SU-DHL-6 (cell line): ENCODE measurements at regions not wholly inside any gene's neighbourhood (a gene's known extent, or its start where the extent isn't known, plus 50 kb on each side); places are given as distances from the start of the nearest gene placed in this dataset.

Experiments used
- H2AFZ ChIP-seq: fragments of 200-600 bp; sonication (generic); 2 replicates; pipeline ENCODE4 v1.6.1; 2014; ENCODE audit warnings: low read depth, mild to moderate bottlenecking, moderate library complexity, mixed read lengths, antibody characterized with exemption, low read length; ENCODE audit not compliant: severe bottlenecking
- H3F3A ChIP-seq: fragments of 200-600 bp; shearing (Covaris generic); 2 replicates; pipeline ENCODE4 v1.6.0; 2016; ENCODE audit warnings: antibody characterized with exemption, mild to moderate bottlenecking; ENCODE audit not compliant: insufficient read depth
- H3K27ac ChIP-seq: fragments of 200-600 bp; sonication (generic); 2 replicates; pipeline ENCODE4 v1.5.1; 2016; ENCODE audit warnings: low read depth, mild to moderate bottlenecking, low read length, moderate library complexity, mixed read lengths
- H3K27me3 ChIP-seq: fragments of 200-600 bp; sonication (generic), shearing (Covaris generic); 2 replicates; pipeline ENCODE4 v1.6.0; 2014; ENCODE audit warnings: mild to moderate bottlenecking, low read length
- H3K36me3 ChIP-seq: fragments of 200-600 bp; sonication (generic); 2 replicates; pipeline ENCODE4 v1.6.1; 2014; ENCODE audit warnings: mild to moderate bottlenecking, low read length, mixed read lengths
- H3K4me2 ChIP-seq: fragments of 300-600, 200-600 bp; shearing (Covaris generic), sonication (generic); 2 replicates; pipeline ENCODE4 v1.6.0; 2014; ENCODE audit warnings: low read length, low read depth, mild to moderate bottlenecking; ENCODE audit not compliant: poor library complexity, severe bottlenecking
- H3K4me3 ChIP-seq: fragments of 200-600 bp; sonication (generic); 2 replicates; pipeline ENCODE4 v1.5.1; 2014; ENCODE audit warnings: antibody characterized with exemption, low read length, mild to moderate bottlenecking, mixed read lengths; ENCODE audit not compliant: insufficient read depth, poor library complexity, severe bottlenecking
- H3K79me2 ChIP-seq: fragments of 200-600 bp; sonication (generic); 2 replicates; pipeline ENCODE4 v1.6.1; 2014; ENCODE audit warnings: mild to moderate bottlenecking, low read length, moderate library complexity; ENCODE audit not compliant: insufficient read depth
- H3K9ac ChIP-seq: fragments of 200-600 bp; sonication (generic); 2 replicates; pipeline ENCODE4 v1.7.0; 2014; ENCODE audit warnings: mild to moderate bottlenecking, low read length
- H3K9me2 ChIP-seq: fragments of 200-600 bp; sonication (generic); replicated peaks from 2 replicates; pipeline ENCODE4 v1.6.1; 2014; ENCODE audit warnings: low read length; ENCODE audit not compliant: insufficient read depth
- H3K9me3 ChIP-seq: fragments of 200-600 bp; sonication (generic); 2 replicates; pipeline ENCODE4 v1.6.1; 2014; ENCODE audit warnings: low read length, mixed read lengths; ENCODE audit not compliant: insufficient read depth
- H4K20me1 ChIP-seq: fragments of 200-600 bp; sonication (generic); 2 replicates; pipeline ENCODE4 v1.6.1; 2014; ENCODE audit warnings: low read depth, mild to moderate bottlenecking, antibody characterized with exemption, low read length, moderate library complexity, mixed read lengths
- CTCF ChIP-seq: fragments of 200-600 bp; sonication (generic); IDR thresholded peaks from one replicate; pipeline ENCODE4 v1.5.1; 2017; ENCODE audit warnings: antibody characterized with exemption, mild to moderate bottlenecking, low read length, moderate library complexity; ENCODE audit not compliant: insufficient read depth, poor library complexity, severe bottlenecking
- EZH2phosphoT487 ChIP-seq: fragments of 200-600 bp; sonication (generic), shearing (Covaris generic); conservative IDR thresholded peaks from 2 replicates; pipeline ENCODE4 v1.6.1; 2018; ENCODE audit warnings: mild to moderate bottlenecking, antibody characterized with exemption, low read length, moderate library complexity, mixed read lengths

GRCh38 chr1:189567890-189568289, 909.8 kb downstream of the BRINP3 start:
- Histone ChIP-seq H3K9me3 (no peaks in the 10 kb centered on the region), H3K36me3 (no peaks in the 10 kb centered on the region), H3F3A (no peaks in the 10 kb centered on the region), H3K27me3 (no peaks in the 10 kb centered on the region), H3K9ac (no peak overlapping the region), H3K9me2 (no peaks in the 10 kb centered on the region), H4K20me1 (no peaks in the 10 kb centered on the region), H3K27ac (no peak overlapping the region), H3K79me2 (no peaks in the 10 kb centered on the region), H2AFZ (no peak overlapping the region), H3K4me2 (no peak overlapping the region), H3K4me3 (no peak overlapping the region)
- no peak for TF ChIP-seq CTCF
- no peak for TF ChIP-seq EZH2phosphoT487

- Histone ChIP-seq H3K36me3 (no peaks in the 10 kb centered on the region), H3K9ac (no peak overlapping the region), H3K9me3 (no peaks in the 10 kb centered on the region), H3K4me3 (no peak overlapping the region), H3K27ac (no peak overlapping the region), H4K20me1 (no peaks in the 10 kb centered on the region), H3K79me2 (no peaks in the 10 kb centered on the region), H3F3A (no peaks in the 10 kb centered on the region), H2AFZ (no peak overlapping the region), H3K27me3 (no peaks in the 10 kb centered on the region), H3K4me2 (no peak overlapping the region), H3K9me2 (no peaks in the 10 kb centered on the region)
- TF ChIP-seq CTCF: no peak
- no peak for TF ChIP-seq EZH2phosphoT487
These were observed 881.5 kb downstream of the BRINP3 start for GRCh38 chr1:189596197-189596596.

- no peaks in the 10 kb centered on the region for H3K27me3 ChIP-seq
- no peak overlapping the region for H3K9ac ChIP-seq
- H3K9me3 ChIP-seq: no peaks in the 10 kb centered on the region
- H4K20me1 ChIP-seq: no peaks in the 10 kb centered on the region
- no peaks in the 10 kb centered on the region for H3K9me2 ChIP-seq
- no peak overlapping the region for H3K4me2 ChIP-seq
- H3F3A ChIP-seq: no peaks in the 10 kb centered on the region
- no peak overlapping the region for H3K4me3 ChIP-seq
- no peaks in the 10 kb centered on the region for H3K79me2 ChIP-seq
- TF ChIP-seq EZH2phosphoT487 (no peak), CTCF (no peak)
- no peak overlapping the region for H3K27ac ChIP-seq
- no peaks in the 10 kb centered on the region for H3K36me3 ChIP-seq
- H2AFZ ChIP-seq: no peak overlapping the region
These were observed 880.6 kb downstream of the BRINP3 start for GRCh38 chr1:189597083-189597482.

GRCh38 chr1:189605226-189605625, 872.4 kb downstream of the BRINP3 start:
- Histone ChIP-seq H3K9me2 (no peaks in the 10 kb centered on the region), H4K20me1 (no peaks in the 10 kb centered on the region), H3K9me3 (no peaks in the 10 kb centered on the region), H3K4me3 (no peak overlapping the region), H3K4me2 (no peak overlapping the region), H3K9ac (no peak overlapping the region), H2AFZ (peak overlapping the region; percentile 10), H3K36me3 (no peaks in the 10 kb centered on the region), H3K27ac (no peak overlapping the region), H3F3A (no peaks in the 10 kb centered on the region), H3K27me3 (no peaks in the 10 kb centered on the region), H3K79me2 (no peaks in the 10 kb centered on the region)
- TF ChIP-seq CTCF (no peak), EZH2phosphoT487 (no peak)
